A673 (cell line): ENCODE measurements at regions not wholly inside any gene's neighbourhood (a gene's known extent, or its start where the extent isn't known, plus 50 kb on each side); places are given as distances from the start of the nearest gene placed in this dataset.

Experiments
- BruUV-seq: library from RNA; stranded (reverse); fragments of 400-500 nt; replicated peaks from 2 replicates; lab custom pipeline; 2021; lab: Mats Ljungman, UMichigan
- CTCF ChIA-PET: fragments of 300-600 bp; sonication (Branson Sonifier 250); formaldehyde crosslinking; loops from one replicate; lab custom pipeline; 2022; ENCODE audit warnings: antibody characterized with exemption; lab: Charles Lee
- POLR2A ChIA-PET: fragments of 300-600 bp; sonication (Branson Sonifier 250); formaldehyde crosslinking; loops from one replicate; lab custom pipeline; 2022; ENCODE audit warnings: antibody characterized with exemption; ENCODE audit not compliant: low non-redundant PET; lab: Charles Lee
- DNase-seq: peaks from one replicate; pipeline ENCODE4 v3.0.0-alpha.2; 2015; ENCODE audit warnings: low spot score
- H3K27ac ChIP-seq: fragments of 200-600 bp; sonication (generic); 2 replicates; pipeline ENCODE4 v1.5.1; 2016; ENCODE audit warnings: mixed run types, low read depth, mild to moderate bottlenecking, mixed read lengths, antibody characterized with exemption, low read length; ENCODE audit not compliant: poor library complexity, severe bottlenecking
- H3K27me3 ChIP-seq: fragments of 200-600 bp; sonication (generic); replicated peaks from 2 replicates; pipeline ENCODE4 v1.6.1; 2017; ENCODE audit warnings: mixed run types, low read depth, mild to moderate bottlenecking, mixed read lengths, antibody characterized with exemption, low read length; ENCODE audit not compliant: insufficient read depth, poor library complexity
- H3K36me3 ChIP-seq: fragments of 200-600 bp; sonication (generic); 2 replicates; pipeline ENCODE4 v1.6.1; 2016; ENCODE audit warnings: mixed run types, mild to moderate bottlenecking, mixed read lengths, antibody characterized with exemption, low read length; ENCODE audit not compliant: insufficient read depth, poor library complexity, severe bottlenecking
- H3K4me1 ChIP-seq: fragments of 200-600 bp; sonication (generic); 2 replicates; pipeline ENCODE4 v1.6.1; 2017; ENCODE audit warnings: mixed run types, mild to moderate bottlenecking, mixed read lengths, antibody characterized with exemption, low read length; ENCODE audit not compliant: insufficient read depth, poor library complexity, severe bottlenecking
- H3K4me3 ChIP-seq: fragments of 200-600 bp; sonication (generic); 2 replicates; pipeline ENCODE4 v1.5.1; 2016; ENCODE audit warnings: low read depth, mixed run types, mild to moderate bottlenecking, mixed read lengths, low read length; ENCODE audit not compliant: poor library complexity, severe bottlenecking
- H3K9me3 ChIP-seq: fragments of 200-600 bp; sonication (generic); 2 replicates; pipeline ENCODE4 v1.6.1; 2016; ENCODE audit warnings: mixed run types, low read depth, mild to moderate bottlenecking, mixed read lengths, antibody characterized with exemption, low read length; ENCODE audit not compliant: poor library complexity, severe bottlenecking
- CTCF ChIP-seq: fragments of 300-800, 200-600 bp; sonication (generic); conservative IDR thresholded peaks from 2 replicates; pipeline ENCODE4 v1.5.1; 2017; ENCODE audit warnings: low read depth, mild to moderate bottlenecking, antibody characterized with exemption, low read length, moderate library complexity, mixed read lengths
- EZH2 ChIP-seq: fragments of 200-600 bp; sonication (generic); IDR thresholded peaks from 2 replicates; pipeline ENCODE4 v1.6.1; 2017; ENCODE audit warnings: borderline replicate concordance, low read depth, mild to moderate bottlenecking, mixed read lengths, antibody characterized with exemption, low read length; ENCODE audit not compliant: poor library complexity, severe bottlenecking
- intact Hi-C: fragments of 100-400 bp; cut with micrococcal nuclease; formaldehyde crosslinking; loops from one replicate; pipeline ENCODE4 v1.10.0; 2022; ENCODE audit not compliant: unreplicated experiment

GRCh38 chr20:11110535-11110934, 436.7 kb upstream of the JAG1 start:
- DNase-seq: no peak
- H3K36me3 ChIP-seq: no peaks in the 10 kb centered on the region
- TF ChIP-seq CTCF (no peak), EZH2 (no peak)
- intact Hi-C loops: no loop called here
- BruUV-seq: no TSS peak
- ChIA-PET CTCF (no interaction called here), POLR2A (no interaction called here)
- no peak overlapping the region for H3K27ac ChIP-seq
- H3K9me3 ChIP-seq: no peaks in the 10 kb centered on the region
- no peaks in the 10 kb centered on the region for H3K4me1 ChIP-seq
- H3K27me3 ChIP-seq: no peaks in the 10 kb centered on the region
- H3K4me3 ChIP-seq: no peak overlapping the region

GRCh38 chr20:11111191-11111590, 437.4 kb upstream of the JAG1 start:
- DNase-seq: no peak
- CTCF ChIA-PET: no interaction called here
- H3K4me3 ChIP-seq: no peak overlapping the region
- H3K27me3 ChIP-seq: no peaks in the 10 kb centered on the region
- TF ChIP-seq CTCF: no peak
- no peak for TF ChIP-seq EZH2
- no peaks in the 10 kb centered on the region for H3K36me3 ChIP-seq
- H3K9me3 ChIP-seq: no peaks in the 10 kb centered on the region
- H3K4me1 ChIP-seq: no peaks in the 10 kb centered on the region
- intact Hi-C loops: no loop called here
- BruUV-seq: no TSS peak
- POLR2A ChIA-PET: no interaction called here
- no peak overlapping the region for H3K27ac ChIP-seq

GRCh38 chr20:11112832-11113231, 439.0 kb upstream of the JAG1 start:
- Histone ChIP-seq H3K36me3 (no peaks in the 10 kb centered on the region), H3K4me3 (no peak overlapping the region), H3K4me1 (no peaks in the 10 kb centered on the region), H3K27ac (no peak overlapping the region), H3K27me3 (no peaks in the 10 kb centered on the region), H3K9me3 (no peaks in the 10 kb centered on the region)
- no peak for DNase-seq
- no TSS peak for BruUV-seq
- ChIA-PET POLR2A (interaction anchor here (0.7 kb wide), 1 partner anchor 569 kb away, joined by 6 read pairs; no protein-coding TSS in a partner anchor), CTCF (no interaction called here)
- no peak for TF ChIP-seq CTCF
- TF ChIP-seq EZH2: no peak
- intact Hi-C loops: no loop called here
